ENCODE measurements at regions not wholly inside any gene's neighbourhood (a gene's known extent, or its start where the extent isn't known, plus 50 kb on each side); places are given as distances from the start of the nearest gene placed in this dataset.
"Not testable (repeated sequence)": the region's sequence is repeated elsewhere in the genome, so short reads cannot be mapped to it uniquely, and the experiment has no call there.

- no peak for FAIRE-seq
Observed at GRCh38 chr1:47688461-47689296, 250.8 kb downstream of the FOXD2 start.

GRCh38 chr1:47689894-47690293 lies 252.1 kb downstream of the FOXD2 start:
- FAIRE-seq, result no peak

- FAIRE-seq, result no peak
Observed at GRCh38 chr1:47690341-47691250, 252.8 kb downstream of the FOXD2 start.

GRCh38 chr1:47691293-47691692 lies 253.4 kb downstream of the FOXD2 start:
- FAIRE-seq, result not testable (repeated sequence)

GRCh38 chr1:47692196-47692595 lies 254.4 kb downstream of the FOXD2 start:
- no peak for FAIRE-seq

- no peak for FAIRE-seq
Observed at GRCh38 chr1:47693115-47693514, 255.3 kb downstream of the FOXD2 start.

GRCh38 chr1:47694011-47694890 lies 256.4 kb downstream of the FOXD2 start:
- FAIRE-seq, result no peak

- no peak for FAIRE-seq
Observed at GRCh38 chr1:47696404-47696736, 258.5 kb downstream of the FOXD2 start.

- FAIRE-seq, result no peak
Observed at GRCh38 chr1:47696737-47697441, 259.0 kb downstream of the FOXD2 start.

GRCh38 chr1:47697616-47698335 lies 259.9 kb downstream of the FOXD2 start:
- FAIRE-seq, result no peak

- FAIRE-seq, result no peak
Observed at GRCh38 chr1:47699492-47700235, 261.8 kb downstream of the FOXD2 start.

- no peak for FAIRE-seq
Observed at GRCh38 chr1:47701283-47701682, 263.4 kb downstream of the FOXD2 start.

GRCh38 chr1:47701741-47702515 lies 264.1 kb downstream of the FOXD2 start:
- no peak for FAIRE-seq

GRCh38 chr1:47703156-47703825 lies 265.4 kb downstream of the FOXD2 start:
- no peak for FAIRE-seq

GRCh38 chr1:47703981-47704596 lies 266.2 kb downstream of the FOXD2 start:
- no peak for FAIRE-seq

GRCh38 chr1:47705517-47706130 lies 267.8 kb downstream of the FOXD2 start:
- no peak for FAIRE-seq

- FAIRE-seq, result no peak
Observed at GRCh38 chr1:47707503-47707902, 269.7 kb downstream of the FOXD2 start.

- no peak for FAIRE-seq
Observed at GRCh38 chr1:47708019-47708535, 270.2 kb downstream of the FOXD2 start.

Measured in TTC549 (cell line).